Endothelial cell of umbilical vein (primary cell): ENCODE measurements at regions not wholly inside any gene's neighbourhood (a gene's known extent, or its start where the extent isn't known, plus 50 kb on each side); places are given as distances from the start of the nearest gene placed in this dataset.

ENCODE experiments used
- BruUV-seq: library from RNA; stranded (reverse); fragments of 400-500 nt; replicated peaks from 2 replicates; lab custom pipeline; 2021; lab: Mats Ljungman, UMichigan
- CTCF ChIA-PET: fragments of 300-600, 350-600 bp; sonication (Branson Sonifier 250); formaldehyde crosslinking; loops from one replicate; lab custom pipeline; 2021; ENCODE audit warnings: antibody characterized with exemption, inconsistent platforms; lab: Charles Lee
- POLR2A ChIA-PET: fragments of 300-600, 350-600 bp; sonication (Branson Sonifier 250); formaldehyde crosslinking; loops from one replicate; lab custom pipeline; 2021; ENCODE audit warnings: antibody characterized with exemption, inconsistent platforms; lab: Charles Lee
- DNase-seq: peaks from one replicate; pipeline ENCODE4 v3.0.0-alpha.2; 2011; ENCODE audit warnings: low read depth, low spot score
- FAIRE-seq: peaks from 2 replicates; lab custom pipeline; 2011; peaks lifted over from hg19 to GRCh38; lab: Jason Lieb, UNC
- H2AFZ ChIP-seq: 2 replicates; pipeline ENCODE4 v1.6.0; 2012; ENCODE audit warnings: low read depth, low read length, control low read depth, inconsistent platforms
- H3K27ac ChIP-seq: 2 replicates; pipeline ENCODE4 v1.5.1; 2011; ENCODE audit warnings: low read depth, mild to moderate bottlenecking, control low read depth, low read length, moderate library complexity; ENCODE audit not compliant: insufficient read depth
- H3K27me3 ChIP-seq, 2 experiments: 2 replicates each; pipeline versions ENCODE4 v1.6.0 to v1.6.1; 2011; ENCODE audit warnings: low read length in 2 of 2, mixed read lengths in 1 of 2; ENCODE audit not compliant: control insufficient read depth in 2 of 2, insufficient read depth in 2 of 2
- H3K36me3 ChIP-seq, 2 experiments: 2 replicates in 1 of 2; 3 replicates in 1 of 2; pipeline ENCODE4 v1.5.1; 2011; ENCODE audit warnings: low read length in 2 of 2, mild to moderate bottlenecking in 1 of 2, moderate library complexity in 1 of 2; ENCODE audit not compliant: control insufficient read depth in 2 of 2, insufficient read depth in 2 of 2; ENCODE audit errors: extremely low read depth in 1 of 2
- H3K4me1 ChIP-seq: 3 replicates; pipeline ENCODE4 v1.5.1; 2011; ENCODE audit warnings: mild to moderate bottlenecking, low read length; ENCODE audit not compliant: control insufficient read depth, insufficient read depth; ENCODE audit errors: extremely low read depth
- H3K4me2 ChIP-seq: 2 replicates; pipeline ENCODE4 v1.6.1; 2011; ENCODE audit warnings: low read length, control low read depth, mixed read lengths; ENCODE audit not compliant: insufficient read depth
- H3K4me3 ChIP-seq, 3 experiments: fragments of 200-600 bp in 1 of 3; sonication (generic), shearing (Covaris generic) in 1 of 3; replicated peaks in 1 of 3; 2 replicates each; pipeline ENCODE4 v1.5.1; 2011 to 2016; ENCODE audit warnings: control low read depth in 3 of 3, low read length in 3 of 3, mild to moderate bottlenecking in 2 of 3, inconsistent platforms in 1 of 3, low read depth in 1 of 3, moderate library complexity in 1 of 3; ENCODE audit not compliant: insufficient read depth in 1 of 3
- H3K79me2 ChIP-seq: 2 replicates; pipeline ENCODE4 v1.6.0; 2012; ENCODE audit warnings: low read length, inconsistent platforms; ENCODE audit not compliant: control insufficient read depth, insufficient read depth
- H3K9ac ChIP-seq: replicated peaks from 2 replicates; pipeline ENCODE3; 2011; ENCODE audit warnings: low read length, control low read depth; ENCODE audit not compliant: insufficient read depth; ENCODE audit errors: extremely low read depth
- H3K9me1 ChIP-seq: replicated peaks from 3 replicates; pipeline ENCODE4 v1.6.0; 2011; ENCODE audit warnings: mild to moderate bottlenecking, low read length; ENCODE audit not compliant: control insufficient read depth, insufficient read depth; ENCODE audit errors: extremely low read depth
- H3K9me3 ChIP-seq: replicated peaks from 2 replicates; pipeline ENCODE4 v1.5.1; 2012; ENCODE audit warnings: low read length, inconsistent platforms; ENCODE audit not compliant: control insufficient read depth, insufficient read depth
- H4K20me1 ChIP-seq: replicated peaks from 2 replicates; pipeline ENCODE3; 2011; ENCODE audit warnings: mild to moderate bottlenecking, low read length; ENCODE audit not compliant: control insufficient read depth, insufficient read depth; ENCODE audit errors: extremely low read depth
- EZH2 ChIP-seq: IDR thresholded peaks from 2 replicates; pipeline ENCODE4 v1.6.1; 2012; ENCODE audit warnings: borderline replicate concordance, low read depth, mild to moderate bottlenecking, moderate library complexity, low read length, inconsistent platforms; ENCODE audit not compliant: severe bottlenecking
- FOS ChIP-seq: IDR thresholded peaks from 2 replicates; pipeline ENCODE4 v1.6.1; 2011; ENCODE audit warnings: mild to moderate bottlenecking, low read length, moderate library complexity, borderline replicate concordance; ENCODE audit not compliant: insufficient read depth
- GATA2 ChIP-seq: IDR thresholded peaks from 2 replicates; pipeline ENCODE4 v1.7.0; 2011; ENCODE audit warnings: low read depth, mild to moderate bottlenecking, moderate library complexity, mixed read lengths, low read length; ENCODE audit not compliant: insufficient read length, insufficient read depth
- JUN ChIP-seq: IDR thresholded peaks from 2 replicates; pipeline ENCODE4 v1.6.1; 2011; ENCODE audit warnings: borderline replicate concordance, low read depth; ENCODE audit not compliant: insufficient read length, insufficient read depth
- MYC ChIP-seq: IDR thresholded peaks from one replicate; pipeline ENCODE4 v1.6.1; 2011; ENCODE audit warnings: mild to moderate bottlenecking, low read depth, low read length
- POLR2A ChIP-seq: IDR thresholded peaks from 2 replicates; pipeline ENCODE4 v1.6.1; 2012; ENCODE audit warnings: low read depth, mild to moderate bottlenecking, control low read depth, low read length
- POLR2AphosphoS5 ChIP-seq: IDR thresholded peaks from 2 replicates; pipeline ENCODE4 v1.6.1; 2012; ENCODE audit warnings: low read depth, mild to moderate bottlenecking, control low read depth, low read length, moderate library complexity; ENCODE audit not compliant: insufficient read depth
- dilution Hi-C: fragments of 300-500 bp; cut with MboI; formaldehyde crosslinking; loops from one replicate; pipeline ENCODE4 v1.15.0; 2019; ENCODE audit warnings: low sequenced_read_pairs; ENCODE audit not compliant: extremely low pct_ligation_motif_present
- intact Hi-C: fragments of 100-400 bp; cut with micrococcal nuclease; formaldehyde crosslinking; loops from one replicate; pipeline ENCODE4 v1.10.0; 2022
- TF ChIP-seq, protein P1 (sequence below), 2 donors: IDR thresholded peaks; 1 replicate in 1 of 2; 2 replicates in 1 of 2; pipeline ENCODE4 v1.5.1; 2011; ENCODE audit warnings: low read length in 2 of 2, mild to moderate bottlenecking in 2 of 2, moderate library complexity in 2 of 2, control low read depth in 1 of 2, inconsistent platforms in 1 of 2, low read depth in 1 of 2; ENCODE audit not compliant: insufficient read depth in 1 of 2; ENCODE audit errors: extremely low read depth in 1 of 2
- TF ChIP-seq, protein P2 (sequence below): IDR thresholded peaks from 2 replicates; pipeline ENCODE4 v1.6.1; 2011; ENCODE audit not compliant: insufficient read depth, insufficient read length

DNA sequence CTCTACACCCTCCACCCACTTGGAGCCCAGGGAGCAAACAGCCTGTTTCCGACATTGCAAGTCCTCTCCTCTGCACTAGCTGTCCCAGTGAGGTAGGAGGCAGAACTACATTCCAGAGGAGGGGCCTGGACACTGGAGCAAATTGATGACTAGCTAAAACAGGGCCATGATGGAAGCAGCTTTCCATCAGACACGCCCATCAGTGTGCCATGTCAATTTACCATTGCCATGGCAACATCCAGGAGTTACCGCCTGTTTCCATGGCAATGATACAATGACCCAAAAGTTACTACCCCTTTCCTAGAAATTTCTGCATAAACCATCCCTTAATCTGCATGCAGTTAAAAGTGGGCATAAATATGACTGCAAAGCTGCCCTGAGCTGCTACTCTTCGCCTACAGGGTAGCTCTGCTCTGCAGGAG is 647.1 kb downstream of the PTPRU start:
- H3K9me3 ChIP-seq, result no peaks in the 10 kb centered on the region

More for the DNA sequence above, 647.1 kb downstream of the PTPRU start:
- Histone ChIP-seq H3K9ac (no peak overlapping the region), H3K4me3 (no peak overlapping the region), H3K9me1 (no peaks in the 10 kb centered on the region), H4K20me1 (no peaks in the 10 kb centered on the region), H3K4me2 (no peak overlapping the region), H3K36me3 (no peaks in the 10 kb centered on the region), H2AFZ (no peak overlapping the region), H3K27ac (no peak overlapping the region), H3K4me1 (no peaks in the 10 kb centered on the region), H3K27me3 (no peaks in the 10 kb centered on the region), H3K79me2 (no peaks in the 10 kb centered on the region)
- intact Hi-C loops (no loop called here), dilution Hi-C loops (no loop called here)
- FAIRE-seq, result no peak
- no peak for TF ChIP-seq JUN
- no peak for TF ChIP-seq POLR2AphosphoS5
- TF ChIP-seq MYC, result no peak
- no peak for TF ChIP-seq FOS
- TF ChIP-seq, protein P1, sequence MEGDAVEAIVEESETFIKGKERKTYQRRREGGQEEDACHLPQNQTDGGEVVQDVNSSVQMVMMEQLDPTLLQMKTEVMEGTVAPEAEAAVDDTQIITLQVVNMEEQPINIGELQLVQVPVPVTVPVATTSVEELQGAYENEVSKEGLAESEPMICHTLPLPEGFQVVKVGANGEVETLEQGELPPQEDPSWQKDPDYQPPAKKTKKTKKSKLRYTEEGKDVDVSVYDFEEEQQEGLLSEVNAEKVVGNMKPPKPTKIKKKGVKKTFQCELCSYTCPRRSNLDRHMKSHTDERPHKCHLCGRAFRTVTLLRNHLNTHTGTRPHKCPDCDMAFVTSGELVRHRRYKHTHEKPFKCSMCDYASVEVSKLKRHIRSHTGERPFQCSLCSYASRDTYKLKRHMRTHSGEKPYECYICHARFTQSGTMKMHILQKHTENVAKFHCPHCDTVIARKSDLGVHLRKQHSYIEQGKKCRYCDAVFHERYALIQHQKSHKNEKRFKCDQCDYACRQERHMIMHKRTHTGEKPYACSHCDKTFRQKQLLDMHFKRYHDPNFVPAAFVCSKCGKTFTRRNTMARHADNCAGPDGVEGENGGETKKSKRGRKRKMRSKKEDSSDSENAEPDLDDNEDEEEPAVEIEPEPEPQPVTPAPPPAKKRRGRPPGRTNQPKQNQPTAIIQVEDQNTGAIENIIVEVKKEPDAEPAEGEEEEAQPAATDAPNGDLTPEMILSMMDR (IDR thresholded peaks at IDR 0.05; ENCODE audit: extremely low read depth in 1 of 2, insufficient read depth in 1 of 2, low read depth in 1 of 2, low read length in 2 of 2), result no peak
- no peak for TF ChIP-seq POLR2A
- TF ChIP-seq EZH2, result no peak
- TF ChIP-seq GATA2, result no peak
- TF ChIP-seq, protein P2, sequence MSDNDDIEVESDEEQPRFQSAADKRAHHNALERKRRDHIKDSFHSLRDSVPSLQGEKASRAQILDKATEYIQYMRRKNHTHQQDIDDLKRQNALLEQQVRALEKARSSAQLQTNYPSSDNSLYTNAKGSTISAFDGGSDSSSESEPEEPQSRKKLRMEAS, result no peak
- CTCF ChIA-PET, result no interaction called here
- BruUV-seq, result no TSS peak
- POLR2A ChIA-PET, result no interaction called here
- DNase-seq, result no peak
